GM18499 (cell line): ENCODE measurements at regions not wholly inside any gene's neighbourhood (a gene's known extent, or its start where the extent isn't known, plus 50 kb on each side); places are given as distances from the start of the nearest gene placed in this dataset.
A peak's percentile ranks its signal among the peaks of the same experiment; 100 is the strongest.

Experiments used
- ATAC-seq: cut with Tn5 transposase; IDR thresholded peaks from one replicate; pipeline ENCODE4 v1.9.1; 2021; ENCODE audit warnings: moderate number of reproducible peaks; ENCODE audit not compliant: insufficient read depth, unreplicated experiment

GRCh38 chr4:108567831-108568230 lies 52.5 kb upstream of the RPL34 start:
- no peak for ATAC-seq

- ATAC-seq: no peak
These were observed 59.3 kb upstream of the RPL34 start for GRCh38 chr4:108561116-108561515.

- ATAC-seq: no peak
These were observed 59.8 kb upstream of the RPL34 start for GRCh38 chr4:108560616-108561015.

GRCh38 chr4:108559911-108560310 lies 60.5 kb upstream of the RPL34 start:
- ATAC-seq: no peak

- no peak for ATAC-seq
These were observed 61.1 kb upstream of the RPL34 start for GRCh38 chr4:108559068-108559793.

GRCh38 chr4:108556588-108557200 lies 63.7 kb upstream of the RPL34 start:
- peak; percentile 50 for ATAC-seq

- ATAC-seq: no peak
These were observed 64.2 kb upstream of the RPL34 start for GRCh38 chr4:108556166-108556565.

- no peak for ATAC-seq
These were observed 64.7 kb upstream of the RPL34 start for GRCh38 chr4:108555701-108556100.

GRCh38 chr4:108547682-108548081 lies 72.7 kb upstream of the RPL34 start:
- no peak for ATAC-seq

GRCh38 chr4:108546728-108547127 lies 73.6 kb upstream of the RPL34 start:
- ATAC-seq: no peak

- no peak for ATAC-seq
These were observed 75.9 kb upstream of the RPL34 start for GRCh38 chr4:108544481-108544880.

GRCh38 chr4:108543359-108543968 lies 76.9 kb upstream of the RPL34 start:
- ATAC-seq: no peak

- no peak for ATAC-seq
These were observed 79.8 kb upstream of the RPL34 start for GRCh38 chr4:108540536-108540935.

GRCh38 chr4:108536577-108536976 lies 83.8 kb upstream of the RPL34 start:
- ATAC-seq: no peak

GRCh38 chr4:108535757-108536156 lies 84.6 kb upstream of the RPL34 start:
- ATAC-seq: no peak

GRCh38 chr4:108533876-108534275 lies 86.5 kb upstream of the RPL34 start:
- no peak for ATAC-seq

- no peak for ATAC-seq
These were observed 87.0 kb upstream of the RPL34 start for GRCh38 chr4:108533245-108533844.

- ATAC-seq: no peak
These were observed 87.6 kb upstream of the RPL34 start for GRCh38 chr4:108532738-108533137.

- no peak for ATAC-seq
These were observed 88.2 kb upstream of the RPL34 start for GRCh38 chr4:108532187-108532586.

GRCh38 chr4:108531461-108531860 lies 88.9 kb upstream of the RPL34 start:
- ATAC-seq: no peak
